ENCODE measurements at regions not wholly inside any gene's neighbourhood (a gene's known extent, or its start where the extent isn't known, plus 50 kb on each side); places are given as distances from the start of the nearest gene placed in this dataset.
"Not testable (repeated sequence)": the region's sequence is repeated elsewhere in the genome, so short reads cannot be mapped to it uniquely, and the experiment has no call there.

DNA sequence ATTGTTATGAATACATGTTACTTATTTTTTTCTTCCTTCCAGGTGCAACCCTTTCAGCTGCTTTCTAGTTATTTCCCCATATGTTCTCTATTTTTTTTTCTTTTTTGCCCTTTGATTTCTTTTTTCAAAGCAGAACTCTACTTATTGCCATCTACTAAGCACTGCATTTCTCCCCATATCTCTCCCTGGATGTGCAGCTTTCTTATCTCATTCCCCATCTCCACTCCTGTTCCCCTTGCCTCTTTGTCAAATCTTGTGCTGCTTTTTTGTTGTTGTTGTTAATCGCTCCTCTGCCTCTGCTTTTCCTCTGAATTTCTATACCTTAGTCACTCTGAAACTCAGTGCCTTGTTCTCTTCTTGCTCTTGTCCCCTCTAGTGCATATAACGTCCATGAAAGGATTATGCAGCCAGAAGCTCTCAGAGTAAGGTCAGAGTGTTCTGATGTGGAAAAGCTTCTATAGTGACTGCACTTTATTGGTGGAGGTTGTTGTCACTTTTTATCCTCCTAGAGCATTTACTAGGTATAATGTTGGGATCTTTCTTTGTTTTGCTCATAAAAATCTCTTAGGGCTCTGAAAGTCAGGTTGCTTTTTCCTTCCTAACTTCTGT lies 51.1 kb upstream of the JADE1 start:
- no peaks in the 10 kb centered on the region for H3K27me3 Mint-ChIP-seq (ENCODE audit: low read depth)
- no peaks in the 10 kb centered on the region for H3K9me3 Mint-ChIP-seq (ENCODE audit: low read depth)
- DNase-seq (ENCODE audit: low spot score): no peak
- H3K36me3 Mint-ChIP-seq (ENCODE audit: low read depth): no peaks in the 10 kb centered on the region
- H3K4me3 Mint-ChIP-seq (ENCODE audit: unreplicated experiment): no peak overlapping the region
- TF ChIP-seq CTCF (IDR thresholded peaks at IDR 0.05): no peak
- no peak overlapping the region for H3K27ac Mint-ChIP-seq (ENCODE audit: unreplicated experiment)
- H3K4me1 Mint-ChIP-seq (ENCODE audit: low read depth): peaks cover 11% of the 10 kb centered on the region

- Mint-ChIP-seq H3K4me1 (ENCODE audit: low read depth) (peaks cover 11% of the 10 kb centered on the region), H3K27me3 (ENCODE audit: low read depth) (no peaks in the 10 kb centered on the region), H3K4me3 (ENCODE audit: unreplicated experiment) (no peak overlapping the region), H3K36me3 (ENCODE audit: low read depth) (no peaks in the 10 kb centered on the region), H3K9me3 (ENCODE audit: low read depth) (no peaks in the 10 kb centered on the region), H3K27ac (ENCODE audit: unreplicated experiment) (no peak overlapping the region)
- no peak for DNase-seq (ENCODE audit: low spot score)
- no peak for TF ChIP-seq CTCF (IDR thresholded peaks at IDR 0.05)
These were observed 51.8 kb upstream of the JADE1 start for GRCh38 chr4:128757712-128758111.

DNA sequence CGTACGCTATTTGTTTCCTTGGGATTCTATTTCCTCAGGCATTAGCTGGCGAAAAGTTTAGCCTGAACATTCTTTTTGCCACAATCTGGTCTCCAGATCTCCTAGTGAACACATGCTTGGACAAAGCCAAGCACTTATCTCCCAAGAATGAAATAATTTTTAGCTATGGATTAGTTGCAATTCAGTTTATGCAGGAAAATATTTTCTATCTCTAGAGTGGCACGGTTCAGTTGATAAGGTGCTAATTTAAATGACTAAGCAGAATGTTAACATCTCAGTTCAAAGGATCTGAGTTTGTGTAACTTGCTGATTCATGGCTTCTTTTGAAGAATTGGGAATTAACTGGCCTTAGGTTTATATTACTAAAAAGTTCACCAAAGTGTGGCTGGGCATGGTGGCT lies 58.1 kb upstream of the JADE1 start:
- Mint-ChIP-seq H3K27me3 (ENCODE audit: low read depth) (no peaks in the 10 kb centered on the region), H3K36me3 (ENCODE audit: low read depth) (no peaks in the 10 kb centered on the region), H3K9me3 (ENCODE audit: low read depth) (no peaks in the 10 kb centered on the region), H3K4me3 (ENCODE audit: unreplicated experiment) (no peak overlapping the region), H3K4me1 (ENCODE audit: low read depth) (peaks cover 4% of the 10 kb centered on the region), H3K27ac (ENCODE audit: unreplicated experiment) (no peak overlapping the region)
- DNase-seq (ENCODE audit: low spot score): no peak
- TF ChIP-seq CTCF (IDR thresholded peaks at IDR 0.05): no peak

GRCh38 chr4:128741748-128742147 lies 67.8 kb upstream of the JADE1 start:
- H3K4me1 Mint-ChIP-seq (ENCODE audit: low read depth); H3K4me3 Mint-ChIP-seq (ENCODE audit: unreplicated experiment); DNase-seq (ENCODE audit: low spot score); H3K36me3 Mint-ChIP-seq (ENCODE audit: low read depth); H3K9me3 Mint-ChIP-seq (ENCODE audit: low read depth); H3K27ac Mint-ChIP-seq (ENCODE audit: unreplicated experiment); H3K27me3 Mint-ChIP-seq (ENCODE audit: low read depth): not testable (repeated sequence)

- H3K27ac Mint-ChIP-seq (ENCODE audit: unreplicated experiment): no peak overlapping the region
- DNase-seq (ENCODE audit: low spot score): no peak
- no peak overlapping the region for H3K4me3 Mint-ChIP-seq (ENCODE audit: unreplicated experiment)
- no peaks in the 10 kb centered on the region for H3K27me3 Mint-ChIP-seq (ENCODE audit: low read depth)
- H3K9me3 Mint-ChIP-seq (ENCODE audit: low read depth): peaks cover 2% of the 10 kb centered on the region
- H3K36me3 Mint-ChIP-seq (ENCODE audit: low read depth): peaks cover 1% of the 10 kb centered on the region
- peaks cover 9% of the 10 kb centered on the region for H3K4me1 Mint-ChIP-seq (ENCODE audit: low read depth)
- TF ChIP-seq CTCF (IDR thresholded peaks at IDR 0.05): no peak
These were observed 72.4 kb upstream of the JADE1 start for GRCh38 chr4:128737098-128737513.

DNA sequence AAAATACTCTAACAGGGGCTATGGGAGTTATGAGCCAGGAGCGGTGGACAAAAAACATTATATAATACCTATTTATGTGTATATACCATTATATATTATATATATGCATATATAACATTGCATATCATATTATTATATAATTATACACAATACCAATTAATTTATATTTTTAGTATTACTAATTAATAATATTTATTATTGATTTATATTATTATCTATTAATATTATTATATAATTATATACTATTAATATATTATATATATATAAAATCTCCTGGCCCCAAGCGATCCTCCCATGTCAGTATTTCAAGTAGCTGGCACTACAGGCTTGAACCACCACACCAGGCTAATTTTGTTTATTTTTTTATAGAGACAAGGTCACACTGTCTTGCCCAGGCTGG lies 73.8 kb upstream of the JADE1 start:
- H3K27ac Mint-ChIP-seq (ENCODE audit: unreplicated experiment): no peak overlapping the region
- peaks cover 2% of the 10 kb centered on the region for H3K9me3 Mint-ChIP-seq (ENCODE audit: low read depth)
- DNase-seq (ENCODE audit: low spot score): no peak
- TF ChIP-seq CTCF (IDR thresholded peaks at IDR 0.05): no peak
- peaks cover 9% of the 10 kb centered on the region for H3K4me1 Mint-ChIP-seq (ENCODE audit: low read depth)
- H3K27me3 Mint-ChIP-seq (ENCODE audit: low read depth): no peaks in the 10 kb centered on the region
- H3K36me3 Mint-ChIP-seq (ENCODE audit: low read depth): peaks cover 1% of the 10 kb centered on the region
- no peak overlapping the region for H3K4me3 Mint-ChIP-seq (ENCODE audit: unreplicated experiment)
